ENCODE measurements at regions not wholly inside any gene's neighbourhood (a gene's known extent, or its start where the extent isn't known, plus 50 kb on each side); places are given as distances from the start of the nearest gene placed in this dataset.

DNA sequence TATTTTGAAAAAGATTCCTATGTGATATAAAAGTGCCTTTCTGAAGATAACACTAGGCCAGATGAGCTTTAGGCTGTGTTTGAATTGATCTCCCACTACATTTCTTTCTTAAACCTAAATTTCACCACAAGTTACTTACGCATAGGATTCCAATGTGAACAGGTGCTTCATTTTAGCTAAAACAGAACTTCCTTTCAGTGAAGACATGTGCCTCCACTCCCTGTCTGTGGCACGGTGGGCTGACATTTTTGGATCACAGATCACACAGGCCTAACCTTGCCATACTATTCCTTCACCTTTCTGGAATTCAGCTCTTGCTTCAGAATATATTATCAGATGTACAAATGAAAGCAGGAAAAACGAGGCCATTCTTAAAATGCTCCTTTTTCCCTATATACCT lies 231.8 kb downstream of the SAMD5 start:
- Histone ChIP-seq H3K4me3 (no peak overlapping the region), H3K36me3 (no peaks in the 10 kb centered on the region), H3K27ac (no peak overlapping the region), H3K4me1 (peaks cover 0 to 9% (median 6%) of the 10 kb centered on the region in 10 experiments; a peak in 8 of 20 replicates), H3K4me2 (no peak overlapping the region), H3K9ac (no peak overlapping the region), H3K9me3 (replicated peaks in 1 of 11) (no peaks in the 10 kb centered on the region), H3K27me3 (no peaks in the 10 kb centered on the region), H4K20me1 (no peaks in the 10 kb centered on the region)
- no peak for TF ChIP-seq Cebpa-rat (IDR thresholded peaks at IDR 0.05)

DNA sequence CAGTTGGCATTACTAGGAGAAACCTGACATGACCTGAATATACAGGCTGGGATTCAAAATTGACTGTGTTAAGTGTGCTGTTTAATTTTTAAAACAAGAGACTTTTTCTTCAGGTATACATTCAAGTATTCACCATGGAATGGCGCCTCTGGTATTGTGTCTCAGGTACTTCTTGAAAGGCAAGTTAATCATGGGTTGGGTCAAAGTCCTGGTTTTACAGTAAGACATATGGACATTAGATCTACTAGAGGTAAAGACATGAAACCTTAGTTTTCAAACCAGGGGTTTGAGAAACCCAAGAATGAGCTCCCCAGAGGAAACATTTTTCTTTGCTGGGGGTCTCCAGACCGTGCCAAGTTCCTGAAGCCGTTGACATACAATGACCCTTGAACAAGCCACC lies 232.4 kb downstream of the SAMD5 start:
- H4K20me1 ChIP-seq = no peaks in the 10 kb centered on the region
- H3K9ac ChIP-seq = no peak overlapping the region
- no peak for TF ChIP-seq Cebpa-rat (IDR thresholded peaks at IDR 0.05)
- H3K27ac ChIP-seq = no peak overlapping the region
- no peaks in the 10 kb centered on the region for H3K27me3 ChIP-seq
- H3K4me3 ChIP-seq = no peak overlapping the region
- H3K36me3 ChIP-seq = no peaks in the 10 kb centered on the region
- H3K9me3 ChIP-seq (replicated peaks in 1 of 11) = no peaks in the 10 kb centered on the region
- H3K4me2 ChIP-seq = no peak overlapping the region
- peaks cover 0 to 9% (median 6%) of the 10 kb centered on the region in 10 experiments; a peak in 8 of 20 replicates for H3K4me1 ChIP-seq

DNA sequence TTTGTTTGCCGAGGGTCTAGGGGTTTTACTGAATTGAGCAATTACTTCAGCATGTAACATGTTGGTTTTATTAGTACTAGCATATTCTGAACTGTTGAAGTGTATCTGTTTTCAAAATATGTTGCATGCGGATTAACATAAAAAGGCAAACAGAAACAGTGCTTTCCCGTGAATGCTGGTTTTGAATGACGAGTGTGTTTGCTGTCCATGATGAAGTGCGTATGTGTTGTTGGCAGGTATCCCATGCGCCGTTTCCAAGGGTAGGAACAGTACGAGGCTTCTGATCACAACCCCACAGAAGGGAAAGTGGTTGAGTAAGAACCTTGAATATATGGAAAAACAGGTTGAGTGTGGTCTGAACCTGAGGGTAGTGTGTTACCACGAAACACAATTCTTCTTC lies 232.9 kb downstream of the SAMD5 start:
- Histone ChIP-seq H3K4me1 (peaks cover 0 to 9% (median 6%) of the 10 kb centered on the region in 10 experiments; a peak in 8 of 20 replicates), H3K4me2 (no peak overlapping the region), H3K27ac (no peak overlapping the region), H3K9me3 (replicated peaks in 1 of 11) (no peaks in the 10 kb centered on the region), H4K20me1 (no peaks in the 10 kb centered on the region), H3K27me3 (no peaks in the 10 kb centered on the region), H3K36me3 (no peaks in the 10 kb centered on the region), H3K4me3 (no peak overlapping the region), H3K9ac (no peak overlapping the region)
- TF ChIP-seq Cebpa-rat (IDR thresholded peaks at IDR 0.05) = no peak

DNA sequence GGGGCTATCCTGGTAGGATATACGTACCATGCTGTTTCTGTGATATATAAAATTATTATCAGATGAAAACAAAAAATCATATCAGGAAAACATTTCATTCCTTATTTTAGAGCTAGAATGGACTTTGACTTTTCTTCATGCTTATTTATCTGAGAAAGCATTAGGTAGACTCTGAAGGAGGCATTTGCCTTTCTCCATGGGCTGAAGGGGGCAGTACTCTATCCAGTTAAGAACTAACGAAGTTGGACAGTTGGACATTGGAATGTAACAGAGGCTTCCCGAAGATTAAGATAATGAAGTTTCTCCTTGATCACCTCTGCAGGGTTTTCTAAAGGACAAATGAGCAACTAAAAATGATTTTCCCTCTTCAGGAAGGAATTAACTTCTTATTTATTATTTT lies 233.9 kb downstream of the SAMD5 start:
- Histone ChIP-seq H3K9ac (no peak overlapping the region), H3K27ac (no peak overlapping the region)

DNA sequence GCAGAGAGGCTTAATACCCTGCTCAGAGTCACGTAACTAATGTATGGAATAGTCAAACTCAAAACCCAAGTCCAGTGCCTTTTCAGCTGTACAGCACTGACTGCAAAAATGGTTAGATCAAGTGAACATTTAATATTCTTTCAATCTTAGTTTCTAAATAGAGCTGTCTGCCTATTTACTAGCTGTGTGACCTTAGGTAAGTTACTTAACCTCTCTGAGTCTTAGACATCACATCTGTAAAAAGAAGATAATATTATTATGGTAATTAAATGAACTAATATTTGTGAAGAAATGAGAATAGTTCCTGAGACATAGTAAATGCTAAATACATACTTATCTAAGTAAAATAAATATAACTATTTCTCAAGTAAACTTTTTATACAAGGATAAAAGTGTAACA lies 235.5 kb downstream of the SAMD5 start:
- H3K9ac ChIP-seq = no peak overlapping the region
- H3K4me1 ChIP-seq = peaks cover 0 to 4% (median 2%) of the 10 kb centered on the region in 10 experiments; a peak in 8 of 20 replicates
- H3K9me3 ChIP-seq (replicated peaks in 1 of 11) = no peaks in the 10 kb centered on the region
- TF ChIP-seq Cebpa-rat (IDR thresholded peaks at IDR 0.05) = no peak
- H3K36me3 ChIP-seq = no peaks in the 10 kb centered on the region
- no peaks in the 10 kb centered on the region for H3K27me3 ChIP-seq
- H4K20me1 ChIP-seq = no peaks in the 10 kb centered on the region
- H3K4me2 ChIP-seq = no peak overlapping the region
- H3K27ac ChIP-seq = no peak overlapping the region
- no peak overlapping the region for H3K4me3 ChIP-seq

More for the DNA sequence above, 233.9 kb downstream of the SAMD5 start:
- Histone ChIP-seq H3K4me1 (peaks cover 0 to 9% (median 6%) of the 10 kb centered on the region in 10 experiments; a peak in 8 of 20 replicates), H3K4me2 (no peak overlapping the region), H3K36me3 (no peaks in the 10 kb centered on the region), H4K20me1 (no peaks in the 10 kb centered on the region), H3K4me3 (no peak overlapping the region), H3K27me3 (no peaks in the 10 kb centered on the region), H3K9me3 (replicated peaks in 1 of 11) (no peaks in the 10 kb centered on the region)
- TF ChIP-seq Cebpa-rat (IDR thresholded peaks at IDR 0.05) = no peak

DNA sequence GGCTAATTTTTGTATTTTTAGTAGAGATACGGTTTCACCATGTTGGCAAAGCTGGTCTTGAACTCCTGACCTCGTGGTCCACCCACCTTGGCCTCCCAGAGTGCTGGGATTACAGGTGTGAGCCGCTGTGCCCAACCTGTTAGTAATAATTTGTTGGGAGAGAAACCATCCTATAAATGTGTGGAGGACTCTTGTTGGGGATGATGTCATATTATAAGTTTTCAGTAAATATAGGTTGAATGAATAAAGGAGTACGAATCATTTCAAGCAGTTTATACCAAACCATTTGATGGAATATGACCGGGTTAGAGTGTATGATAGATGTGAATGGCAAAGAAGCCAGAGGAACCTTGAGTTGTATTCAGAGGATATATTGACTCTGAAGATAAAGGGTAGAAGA lies 240.8 kb downstream of the SAMD5 start:
- H3K4me3 ChIP-seq = no peak overlapping the region
- no peak overlapping the region for H3K27ac ChIP-seq
- H3K9me3 ChIP-seq (replicated peaks in 1 of 11) = peaks cover 0 to 1% (median 0%) of the 10 kb centered on the region in 11 experiments; a peak in 3 of 22 replicates
- no peak for TF ChIP-seq Cebpa-rat (IDR thresholded peaks at IDR 0.05)
- no peak overlapping the region for H3K4me2 ChIP-seq
- H3K27me3 ChIP-seq = no peaks in the 10 kb centered on the region
- no peaks in the 10 kb centered on the region for H3K4me1 ChIP-seq
- H4K20me1 ChIP-seq = no peaks in the 10 kb centered on the region
- H3K36me3 ChIP-seq = no peaks in the 10 kb centered on the region
- H3K9ac ChIP-seq = no peak overlapping the region

GRCh38 chr6:147750413-147750812 lies 241.9 kb downstream of the SAMD5 start:
- no peak for TF ChIP-seq Cebpa-rat (IDR thresholded peaks at IDR 0.05)
- no peaks in the 10 kb centered on the region for H3K27me3 ChIP-seq
- no peak overlapping the region for H3K4me3 ChIP-seq

DNA sequence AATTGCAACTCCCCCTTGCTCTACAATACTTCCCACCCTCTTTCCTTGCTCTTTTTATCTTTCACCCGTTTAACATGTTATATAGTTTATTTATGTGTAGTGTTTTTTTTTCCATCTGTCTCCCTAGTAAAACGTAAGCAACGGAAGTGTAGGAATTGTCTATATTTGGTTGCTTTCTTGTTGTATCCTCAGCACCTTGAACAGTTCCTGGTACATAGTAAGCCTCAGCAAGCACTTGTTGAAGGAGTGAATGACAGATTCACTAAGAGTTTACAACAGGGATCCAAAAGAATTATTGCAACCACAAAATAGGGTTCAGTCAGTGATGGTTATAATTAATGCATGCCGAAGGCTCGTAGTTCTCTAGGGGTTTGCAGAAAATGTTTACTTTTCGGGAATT lies 242.7 kb downstream of the SAMD5 start:
- no peaks in the 10 kb centered on the region for H3K27me3 ChIP-seq
- no peak overlapping the region for H3K27ac ChIP-seq
- peaks cover 0 to 9% (median 6%) of the 10 kb centered on the region in 11 experiments; a peak in 9 of 22 replicates for H3K9me3 ChIP-seq (replicated peaks in 1 of 11)
- no peaks in the 10 kb centered on the region for H3K36me3 ChIP-seq
- H3K4me3 ChIP-seq = no peak overlapping the region
- H3K4me1 ChIP-seq = no peaks in the 10 kb centered on the region
- H4K20me1 ChIP-seq = no peaks in the 10 kb centered on the region
- no peak for TF ChIP-seq Cebpa-rat (IDR thresholded peaks at IDR 0.05)
- no peak overlapping the region for H3K4me2 ChIP-seq
- H3K9ac ChIP-seq = no peak overlapping the region

More at GRCh38 chr6:147750413-147750812, 241.9 kb downstream of the SAMD5 start:
- no peak overlapping the region for H3K27ac ChIP-seq
- H3K9ac ChIP-seq = no peak overlapping the region
- peaks cover 0 to 9% (median 6%) of the 10 kb centered on the region in 11 experiments; a peak in 9 of 22 replicates for H3K9me3 ChIP-seq (replicated peaks in 1 of 11)
- no peaks in the 10 kb centered on the region for H3K4me1 ChIP-seq
- H4K20me1 ChIP-seq = no peaks in the 10 kb centered on the region
- H3K4me2 ChIP-seq = no peak overlapping the region
- H3K36me3 ChIP-seq = no peaks in the 10 kb centered on the region

- Histone ChIP-seq H3K9ac (no peak overlapping the region), H3K4me2 (no peak overlapping the region), H3K9me3 (replicated peaks in 1 of 11) (peaks cover 0 to 9% (median 6%) of the 10 kb centered on the region in 11 experiments; a peak in 9 of 22 replicates), H3K36me3 (no peaks in the 10 kb centered on the region), H3K4me1 (no peaks in the 10 kb centered on the region), H3K27ac (no peak overlapping the region), H4K20me1 (no peaks in the 10 kb centered on the region), H3K27me3 (no peaks in the 10 kb centered on the region), H3K4me3 (no peak overlapping the region)
- TF ChIP-seq Cebpa-rat (IDR thresholded peaks at IDR 0.05) = no peak
These were observed 244.4 kb downstream of the SAMD5 start for GRCh38 chr6:147752689-147753403.

DNA sequence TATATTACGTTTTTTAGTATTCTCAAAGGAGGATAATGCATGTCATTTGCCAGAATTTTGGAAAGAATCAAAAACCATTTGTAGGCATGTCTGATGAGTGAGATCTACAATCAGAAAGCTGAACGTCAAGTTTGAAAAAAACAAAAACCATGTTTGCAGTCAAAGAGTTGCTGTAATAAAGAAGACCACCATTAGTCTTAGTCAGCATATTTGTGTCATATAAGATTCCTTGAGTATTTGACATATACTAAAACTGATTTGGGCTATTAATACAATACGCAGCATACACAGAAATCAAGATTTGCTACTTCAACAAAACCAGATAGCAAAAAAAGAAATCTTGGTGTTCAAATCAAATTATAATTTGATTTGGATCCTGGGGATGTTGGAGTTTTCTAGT lies 247.5 kb downstream of the SAMD5 start:
- TF ChIP-seq Cebpa-rat (IDR thresholded peaks at IDR 0.05) = no peak
- no peak overlapping the region for H3K4me2 ChIP-seq
- peaks cover 0 to 9% (median 6%) of the 10 kb centered on the region in 11 experiments; a peak in 9 of 22 replicates for H3K9me3 ChIP-seq (replicated peaks in 1 of 11)
- no peaks in the 10 kb centered on the region for H3K27me3 ChIP-seq
- no peak overlapping the region for H3K27ac ChIP-seq
- H4K20me1 ChIP-seq = no peaks in the 10 kb centered on the region
- H3K4me1 ChIP-seq = no peaks in the 10 kb centered on the region
- no peaks in the 10 kb centered on the region for H3K36me3 ChIP-seq
- no peak overlapping the region for H3K9ac ChIP-seq
- no peak overlapping the region for H3K4me3 ChIP-seq

Measured in BLaER1 treated with 17β-estradiol and CSF1 and Interleukin-3, amounts not matched to agents 10 nM and 100 nM (cell line).